PC-3 (cell line): ENCODE measurements at regions not wholly inside any gene's neighbourhood (a gene's known extent, or its start where the extent isn't known, plus 50 kb on each side); places are given as distances from the start of the nearest gene placed in this dataset.

ENCODE experiments used
- ATAC-seq: fragments of 200-7000 bp; cut with Tn5 transposase; 2 replicates; pipeline ENCODE4 v1.9.1; 2020; ENCODE audit warnings: mild to moderate bottlenecking, moderate library complexity
- BruUV-seq: library from RNA; stranded (reverse); fragments of 400-500 nt; replicated peaks from 2 replicates; lab custom pipeline; 2021; lab: Mats Ljungman, UMichigan
- CTCF ChIA-PET: fragments of 300-600 bp; sonication (Branson Sonifier 250); formaldehyde crosslinking; loops from one replicate; lab custom pipeline; 2022; ENCODE audit warnings: antibody characterized with exemption; lab: Charles Lee
- POLR2A ChIA-PET: fragments of 300-600 bp; sonication (Branson Sonifier 250); formaldehyde crosslinking; loops from one replicate; lab custom pipeline; 2022; ENCODE audit warnings: antibody characterized with exemption; ENCODE audit not compliant: unreplicated experiment; lab: Charles Lee
- DNase-seq: peaks from one replicate; pipeline ENCODE4 v3.0.0-alpha.2; 2015
- H2AFZ ChIP-seq: fragments of 300-600 bp; sonication (generic); 2 replicates; pipeline ENCODE4 v1.6.0; 2016; ENCODE audit warnings: antibody characterized with exemption, low read length
- H3F3A ChIP-seq: fragments of 300-600 bp; sonication (generic); one replicate; pipeline ENCODE4 v1.6.0; 2017; ENCODE audit warnings: antibody characterized with exemption, low read length, control low read depth, mild to moderate bottlenecking; ENCODE audit not compliant: unreplicated experiment
- H3K27ac ChIP-seq: fragments of 300-600 bp; sonication (generic); 2 replicates; pipeline ENCODE4 v1.5.1; 2016; ENCODE audit warnings: mild to moderate bottlenecking, low read length
- H3K27me3 ChIP-seq: fragments of 300-600 bp; sonication (generic); 2 replicates; pipeline ENCODE4 v1.6.1; 2016; ENCODE audit warnings: low read length, mixed read lengths
- H3K36me3 ChIP-seq: fragments of 300-600 bp; sonication (generic); 2 replicates; pipeline ENCODE4 v1.6.1; 2016; ENCODE audit warnings: low read depth, mixed run types, low read length, mixed read lengths
- H3K4me1 ChIP-seq: fragments of 300-600 bp; sonication (generic); 2 replicates; pipeline ENCODE4 v1.5.1; 2016; ENCODE audit warnings: low read length; ENCODE audit not compliant: insufficient read depth
- H3K4me2 ChIP-seq: fragments of 300-600 bp; sonication (generic); 2 replicates; pipeline ENCODE4 v1.6.0; 2016; ENCODE audit warnings: low read length
- H3K4me3 ChIP-seq: fragments of 300-600 bp; sonication (generic); 2 replicates; pipeline ENCODE4 v1.5.1; 2016; ENCODE audit warnings: mild to moderate bottlenecking, low read length, mixed read lengths
- H3K79me2 ChIP-seq: fragments of 300-600 bp; sonication (generic); 2 replicates; pipeline ENCODE4 v1.6.1; 2017; ENCODE audit warnings: low read length, mixed read lengths
- H3K9ac ChIP-seq: fragments of 300-600 bp; sonication (generic); 2 replicates; pipeline ENCODE4 v1.6.0; 2016; ENCODE audit warnings: mild to moderate bottlenecking, low read length
- H3K9me2 ChIP-seq: fragments of 300-600 bp; sonication (generic); replicated peaks from 2 replicates; pipeline ENCODE4 v1.6.1; 2016; ENCODE audit warnings: mixed run types, low read length, mixed read lengths
- H3K9me3 ChIP-seq: fragments of 300-600 bp; sonication (generic); 2 replicates; pipeline ENCODE4 v1.6.1; 2016; ENCODE audit warnings: low read length, mixed read lengths
- H4K20me1 ChIP-seq: fragments of 300-600 bp; sonication (generic); 2 replicates; pipeline ENCODE4 v1.6.1; 2016; ENCODE audit warnings: low read length, mixed read lengths
- CTCF ChIP-seq: fragments of 300-600 bp; sonication (generic); conservative IDR thresholded peaks from 2 replicates; pipeline ENCODE4 v1.5.1; 2017; ENCODE audit warnings: antibody characterized with exemption, low read depth, mild to moderate bottlenecking, low read length
- EZH2 ChIP-seq: fragments of 300-600 bp; sonication (generic); IDR thresholded peaks from one replicate; pipeline ENCODE4 v1.6.1; 2017; ENCODE audit warnings: antibody characterized with exemption, mild to moderate bottlenecking, low read length; ENCODE audit not compliant: unreplicated experiment
- EZH2phosphoT487 ChIP-seq: fragments of 300-600 bp; sonication (generic); IDR thresholded peaks from 2 replicates; pipeline ENCODE4 v1.6.1; 2018; ENCODE audit warnings: mild to moderate bottlenecking, antibody characterized with exemption, low read length, borderline replicate concordance
- intact Hi-C: fragments of 100-400 bp; cut with micrococcal nuclease; formaldehyde crosslinking; loops from 2 replicates; pipeline ENCODE4 v1.9.0; 2023

- no peaks in the 10 kb centered on the region for H3F3A ChIP-seq
- no peaks in the 10 kb centered on the region for H3K9me2 ChIP-seq
- intact Hi-C loops: loop anchor here (2.0 to 10.0 kb wide), 3 partner anchors 36 to 216 kb away; no protein-coding TSS in a partner anchor
- TF ChIP-seq EZH2 (no peak), EZH2phosphoT487 (no peak), CTCF (no peak)
- no peak overlapping the region for H2AFZ ChIP-seq
- H3K9ac ChIP-seq: 0 out of 2 replicates have a peak overlapping the region, but pooled peaks have one; percentile 24
- H3K36me3 ChIP-seq: no peaks in the 10 kb centered on the region
- H3K79me2 ChIP-seq: no peaks in the 10 kb centered on the region
- peaks cover 19% of the 10 kb centered on the region for H3K4me1 ChIP-seq
- ChIA-PET POLR2A (interaction anchor here (0.6 kb wide), 1 partner anchor 298 kb away, joined by 4 read pairs; no protein-coding TSS in a partner anchor), CTCF (no interaction called here)
- H3K9me3 ChIP-seq: no peaks in the 10 kb centered on the region
- H3K4me2 ChIP-seq: peak overlapping the region; percentile 58
- H4K20me1 ChIP-seq: no peaks in the 10 kb centered on the region
- DNase-seq: peak; percentile 85
- no peaks in the 10 kb centered on the region for H3K27me3 ChIP-seq
- peak overlapping the region; percentile 78 for H3K27ac ChIP-seq
- peak; percentile 94 for ATAC-seq
- H3K4me3 ChIP-seq: no peak overlapping the region
- BruUV-seq: no TSS peak
Observed at GRCh38 chr4:147299205-147299604, 181.7 kb upstream of the EDNRA start.

DNA sequence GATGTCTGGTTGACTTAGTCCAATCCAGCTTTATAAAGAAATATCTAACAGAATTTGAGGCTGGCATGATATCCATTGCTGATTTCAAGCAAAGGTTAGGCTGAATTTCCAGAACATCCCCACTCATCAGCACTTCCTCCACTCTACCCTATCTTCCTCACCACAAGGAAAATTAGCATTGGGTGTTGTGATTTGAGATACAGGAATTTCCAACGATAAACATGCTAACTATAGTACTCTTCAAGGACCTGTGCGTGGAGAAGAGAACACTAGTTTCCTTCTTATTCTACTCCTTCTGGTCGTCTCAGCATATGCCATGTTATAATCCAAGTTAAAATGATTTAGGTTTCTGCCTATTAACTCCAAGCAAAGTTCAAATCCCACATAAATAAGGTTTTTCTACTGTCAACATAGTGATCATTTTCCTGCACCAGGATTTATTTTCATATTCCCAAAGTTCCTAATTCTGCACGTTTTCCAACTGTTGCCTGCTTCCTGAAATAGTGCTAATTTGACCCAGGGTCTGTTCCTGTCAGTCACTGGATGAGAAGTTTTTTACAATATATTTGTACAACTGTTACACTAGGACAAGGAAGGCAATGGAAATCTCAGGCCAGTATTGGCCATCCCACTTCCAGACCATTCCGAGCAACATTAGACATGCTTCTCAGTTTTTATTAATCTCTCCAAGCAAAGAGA lies 177.6 kb upstream of the EDNRA start:
- ChIA-PET CTCF (no interaction called here), POLR2A (no interaction called here)
- no peaks in the 10 kb centered on the region for H4K20me1 ChIP-seq
- H3K9me3 ChIP-seq: no peaks in the 10 kb centered on the region
- ATAC-seq: no peak
- H3K4me3 ChIP-seq: no peak overlapping the region
- no TSS peak for BruUV-seq
- TF ChIP-seq EZH2phosphoT487 (no peak), EZH2 (no peak), CTCF (no peak)
- H3K79me2 ChIP-seq: no peaks in the 10 kb centered on the region
- no peak for DNase-seq
- no peak overlapping the region for H2AFZ ChIP-seq
- H3K27ac ChIP-seq: no peak overlapping the region
- H3K4me2 ChIP-seq: no peak overlapping the region
- peaks cover 24% of the 10 kb centered on the region for H3K4me1 ChIP-seq
- no peaks in the 10 kb centered on the region for H3K36me3 ChIP-seq
- H3F3A ChIP-seq: no peaks in the 10 kb centered on the region
- no peak overlapping the region for H3K9ac ChIP-seq
- intact Hi-C loops: loop anchor here (5.0 kb wide), 1 partner anchor 146 kb away; no protein-coding TSS in a partner anchor
- no peaks in the 10 kb centered on the region for H3K27me3 ChIP-seq
- H3K9me2 ChIP-seq: no peaks in the 10 kb centered on the region

DNA sequence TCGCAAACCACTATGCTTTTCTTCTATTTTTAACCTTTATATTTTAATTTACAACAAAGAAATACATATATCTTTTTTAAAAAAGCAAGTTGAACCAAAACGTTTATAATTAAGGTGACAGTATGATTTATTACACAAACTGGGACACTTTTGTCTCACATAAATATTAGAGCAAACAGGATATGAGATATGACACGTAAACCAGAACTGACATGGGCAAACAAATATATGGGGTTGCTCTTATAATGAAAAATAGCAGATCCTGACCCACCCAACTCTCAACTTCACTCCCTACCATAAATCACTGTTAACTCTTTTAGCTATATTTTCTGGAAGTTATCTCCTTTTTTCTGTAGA lies 177.0 kb upstream of the EDNRA start:
- TF ChIP-seq EZH2 (no peak), EZH2phosphoT487 (no peak), CTCF (no peak)
- intact Hi-C loops: loop anchor here (5.0 kb wide), 1 partner anchor 147 kb away; no protein-coding TSS in a partner anchor
- CTCF ChIA-PET: no interaction called here

More for the DNA sequence above, 177.0 kb upstream of the EDNRA start:
- H3K9me3 ChIP-seq: no peaks in the 10 kb centered on the region
- H3K36me3 ChIP-seq: no peaks in the 10 kb centered on the region
- ATAC-seq: peak; percentile 42
- no peaks in the 10 kb centered on the region for H3K9me2 ChIP-seq
- no peak overlapping the region for H3K4me3 ChIP-seq
- H2AFZ ChIP-seq: no peak overlapping the region
- no peaks in the 10 kb centered on the region for H3F3A ChIP-seq
- peaks cover 21% of the 10 kb centered on the region for H3K4me1 ChIP-seq
- no peaks in the 10 kb centered on the region for H4K20me1 ChIP-seq
- POLR2A ChIA-PET: no interaction called here
- no TSS peak for BruUV-seq
- no peaks in the 10 kb centered on the region for H3K79me2 ChIP-seq
- no peaks in the 10 kb centered on the region for H3K27me3 ChIP-seq
- no peak for DNase-seq
- H3K9ac ChIP-seq: no peak overlapping the region
- H3K4me2 ChIP-seq: no peak overlapping the region
- H3K27ac ChIP-seq: no peak overlapping the region
